ENCODE measurements at regions not wholly inside any gene's neighbourhood (a gene's known extent, or its start where the extent isn't known, plus 50 kb on each side); places are given as distances from the start of the nearest gene placed in this dataset.

DNA sequence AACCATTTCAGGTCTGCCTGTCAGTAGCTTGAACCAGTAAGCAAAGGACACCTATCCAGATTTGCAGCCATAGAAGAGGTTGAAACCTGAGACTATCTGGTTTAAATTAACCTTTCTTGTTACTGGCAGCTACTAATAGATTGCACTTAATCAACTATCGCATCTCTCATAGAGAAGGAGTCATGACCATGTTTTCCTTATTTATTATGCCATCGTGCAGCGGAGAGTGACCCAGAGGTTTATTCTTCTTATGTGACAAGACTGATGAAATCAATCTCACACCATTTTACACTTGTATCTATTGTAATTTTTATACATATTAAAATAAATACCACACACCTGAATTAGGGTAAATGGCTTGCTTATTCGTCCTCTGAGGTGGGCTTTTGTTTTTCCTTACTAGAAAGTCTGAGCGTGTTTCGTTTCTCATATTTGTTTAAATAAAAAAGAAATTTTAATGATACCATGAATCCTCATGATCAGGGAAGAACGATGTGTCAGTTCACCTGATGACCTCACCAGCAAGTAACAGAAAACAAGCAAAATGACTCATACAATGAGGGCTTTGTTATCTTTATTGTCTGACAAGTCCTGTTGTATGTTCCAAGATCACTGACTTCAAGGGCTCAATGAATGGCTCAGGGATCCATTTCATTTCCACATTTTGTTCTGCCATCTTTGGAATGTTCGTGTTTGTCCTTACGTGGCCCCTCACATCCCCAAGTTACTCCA is 379.5 kb upstream of the DPH6 start:
- TF ChIP-seq, protein P1, sequence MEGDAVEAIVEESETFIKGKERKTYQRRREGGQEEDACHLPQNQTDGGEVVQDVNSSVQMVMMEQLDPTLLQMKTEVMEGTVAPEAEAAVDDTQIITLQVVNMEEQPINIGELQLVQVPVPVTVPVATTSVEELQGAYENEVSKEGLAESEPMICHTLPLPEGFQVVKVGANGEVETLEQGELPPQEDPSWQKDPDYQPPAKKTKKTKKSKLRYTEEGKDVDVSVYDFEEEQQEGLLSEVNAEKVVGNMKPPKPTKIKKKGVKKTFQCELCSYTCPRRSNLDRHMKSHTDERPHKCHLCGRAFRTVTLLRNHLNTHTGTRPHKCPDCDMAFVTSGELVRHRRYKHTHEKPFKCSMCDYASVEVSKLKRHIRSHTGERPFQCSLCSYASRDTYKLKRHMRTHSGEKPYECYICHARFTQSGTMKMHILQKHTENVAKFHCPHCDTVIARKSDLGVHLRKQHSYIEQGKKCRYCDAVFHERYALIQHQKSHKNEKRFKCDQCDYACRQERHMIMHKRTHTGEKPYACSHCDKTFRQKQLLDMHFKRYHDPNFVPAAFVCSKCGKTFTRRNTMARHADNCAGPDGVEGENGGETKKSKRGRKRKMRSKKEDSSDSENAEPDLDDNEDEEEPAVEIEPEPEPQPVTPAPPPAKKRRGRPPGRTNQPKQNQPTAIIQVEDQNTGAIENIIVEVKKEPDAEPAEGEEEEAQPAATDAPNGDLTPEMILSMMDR (IDR thresholded peaks at IDR 0.05; ENCODE audit: low read depth, low read length, poor library complexity, severe bottlenecking), result no peak
- TF ChIP-seq EZH2phosphoT487 (IDR thresholded peaks at IDR 0.05; ENCODE audit: borderline replicate concordance, low read length), result no peak
